ENCODE measurements at regions not wholly inside any gene's neighbourhood (a gene's known extent, or its start where the extent isn't known, plus 50 kb on each side); places are given as distances from the start of the nearest gene placed in this dataset.

DNA sequence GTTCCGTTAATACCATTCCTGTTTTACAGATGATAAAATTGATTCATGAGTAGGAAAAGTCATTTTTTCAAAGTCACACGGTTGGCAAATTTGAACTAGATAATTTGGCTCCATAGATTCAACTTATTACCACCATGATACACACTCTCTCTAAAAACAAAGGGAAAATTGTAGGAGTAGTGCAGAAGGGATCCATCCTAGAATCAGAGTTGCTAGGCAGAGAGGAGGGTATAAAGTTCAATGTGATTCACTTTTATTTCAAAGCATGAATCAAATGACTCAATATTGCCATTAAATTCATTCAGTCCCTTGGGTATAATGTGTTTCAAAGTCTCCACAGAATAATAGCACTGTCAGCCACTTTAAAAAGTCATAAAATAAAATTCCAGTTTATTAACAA is 747.2 kb upstream of the ACO1 start:
- FAIRE-seq (no peak), DNase-seq (ENCODE audit: low spot score in 2 of 2) (no peak)

DNA sequence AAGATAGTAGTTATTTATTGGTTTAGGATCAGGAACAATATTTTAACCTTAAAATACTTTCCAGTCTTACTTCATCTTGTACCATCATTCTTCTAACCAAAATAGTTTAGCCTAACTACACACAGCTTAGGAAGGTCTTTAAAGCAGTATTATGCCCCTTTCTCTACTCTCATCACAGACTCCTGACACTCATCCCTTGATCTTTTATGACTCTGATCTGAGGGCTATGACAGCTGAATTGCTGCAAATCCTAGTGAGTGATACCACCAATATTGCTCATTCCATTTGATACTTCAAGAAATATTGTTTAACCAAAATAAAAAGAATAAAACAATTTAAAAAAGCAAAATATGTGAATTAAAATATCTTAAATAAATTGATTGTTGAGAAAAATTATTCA is 746.6 kb upstream of the ACO1 start:
- FAIRE-seq (no peak), DNase-seq (ENCODE audit: low spot score in 2 of 2) (no peak)

- DNase-seq (ENCODE audit: low spot score in 2 of 2) (no peak), FAIRE-seq (no peak)
These were observed 745.0 kb upstream of the ACO1 start for GRCh38 chr9:31639451-31639850.

DNA sequence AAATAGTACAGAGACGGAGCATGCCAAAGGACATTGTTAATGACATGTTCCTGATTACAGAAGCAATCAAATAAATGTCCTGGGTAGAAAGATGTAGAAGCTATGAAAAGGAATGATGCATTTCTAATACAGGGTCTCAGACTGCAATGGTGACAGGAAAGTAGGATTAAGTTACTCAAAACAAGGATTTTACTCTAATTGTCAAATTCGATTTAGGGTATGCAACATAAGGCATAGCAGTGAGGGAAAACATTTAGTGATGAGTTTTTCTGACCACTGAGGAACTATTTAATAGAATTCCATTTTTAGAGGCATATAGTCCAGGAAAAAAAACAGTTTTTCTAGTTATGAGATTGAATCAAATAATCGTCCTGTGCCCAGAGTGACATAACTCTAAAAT is 715.1 kb upstream of the ACO1 start:
- no peak for FAIRE-seq

GRCh38 chr9:31671011-31671410 is 713.4 kb upstream of the ACO1 start:
- DNase-seq (ENCODE audit: low spot score in 2 of 2) (no peak), FAIRE-seq (no peak)

More for the DNA sequence above, 715.1 kb upstream of the ACO1 start:
- DNase-seq (ENCODE audit: low spot score in 2 of 2) = no peak

DNA sequence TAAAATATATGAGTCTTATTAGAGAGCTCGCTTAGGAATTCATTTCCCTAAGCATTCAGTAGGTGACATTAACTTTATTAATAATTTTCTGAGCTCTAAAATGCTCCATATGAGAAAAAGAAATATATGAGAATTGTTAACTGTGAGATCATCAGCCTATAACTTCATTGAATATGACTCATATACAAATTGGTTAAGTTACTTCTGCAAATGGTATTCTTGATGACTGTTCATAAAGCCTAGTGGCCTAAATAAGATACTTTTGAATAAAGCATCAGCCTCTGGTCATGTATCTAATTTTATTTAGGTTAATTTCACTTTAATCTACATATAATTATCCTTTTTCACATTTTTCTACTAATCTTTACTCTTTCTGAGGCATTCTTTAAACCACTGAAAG is 710.2 kb upstream of the ACO1 start:
- FAIRE-seq = no peak

DNA sequence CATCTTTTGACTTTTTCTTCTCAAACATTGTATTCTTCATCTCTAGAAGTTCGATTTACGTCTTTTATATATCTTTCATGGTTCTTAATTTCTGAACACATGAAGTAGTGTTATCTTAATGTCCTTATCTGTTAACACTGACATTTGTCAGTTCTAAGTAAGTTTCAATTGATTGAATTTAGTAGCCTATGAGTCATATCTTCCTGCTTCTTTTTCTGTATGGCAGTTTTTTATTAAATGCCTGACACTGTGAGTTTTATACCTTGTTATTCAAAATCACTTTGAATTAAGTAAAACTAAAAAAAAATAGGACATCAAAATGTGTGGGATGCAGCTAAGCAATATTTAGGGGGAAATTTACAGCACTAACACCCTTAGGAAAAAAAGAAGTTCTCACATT is 707.0 kb upstream of the ACO1 start:
- FAIRE-seq (no peak), DNase-seq (ENCODE audit: low spot score in 2 of 2) (no peak)

More for the DNA sequence above, 710.2 kb upstream of the ACO1 start:
- no peak for DNase-seq (ENCODE audit: low spot score in 2 of 2)

DNA sequence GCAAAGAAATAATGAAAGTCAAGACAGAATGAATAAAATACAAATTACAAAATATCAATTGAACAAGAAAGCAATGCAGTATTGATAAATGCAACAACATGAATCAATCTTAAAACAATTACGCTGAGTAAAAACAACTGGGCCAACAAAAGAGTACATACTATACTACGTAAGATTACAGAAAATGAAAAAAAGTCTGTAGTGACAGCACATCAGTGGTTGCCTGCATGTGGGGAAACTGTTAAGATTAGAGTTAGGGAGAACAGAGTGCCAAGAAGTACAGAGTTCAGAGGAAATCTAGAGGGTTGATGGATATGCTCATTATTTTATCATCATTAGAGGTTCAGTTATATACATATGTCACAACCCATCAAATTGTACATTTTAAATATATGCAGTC is 706.6 kb upstream of the ACO1 start:
- FAIRE-seq = no peak

DNA sequence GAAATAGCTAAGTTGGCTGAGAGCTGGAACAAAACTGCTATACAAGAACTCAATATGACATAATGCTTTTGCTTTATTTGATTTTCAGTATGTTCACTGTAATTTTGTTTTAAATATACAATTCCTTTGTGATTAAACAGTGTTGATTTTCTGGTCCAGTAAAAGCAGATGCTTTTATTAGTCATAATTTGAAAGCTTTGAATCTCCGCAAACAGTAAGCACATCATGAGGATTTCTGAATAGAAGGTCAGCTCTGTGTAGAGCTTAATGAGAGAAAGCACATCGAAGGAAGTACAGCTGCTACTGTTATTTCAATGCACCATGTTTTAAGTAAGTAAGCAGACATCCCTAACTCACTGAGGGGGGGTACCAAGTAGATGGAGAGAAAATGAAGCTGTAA is 701.3 kb upstream of the ACO1 start:
- no peak for FAIRE-seq

More for the DNA sequence above, 706.6 kb upstream of the ACO1 start:
- no peak for DNase-seq (ENCODE audit: low spot score in 2 of 2)

GRCh38 chr9:31697956-31698355 is 686.5 kb upstream of the ACO1 start:
- FAIRE-seq = no peak
- DNase-seq (ENCODE audit: low spot score in 2 of 2) = no peak

More for the DNA sequence above, 701.3 kb upstream of the ACO1 start:
- DNase-seq (ENCODE audit: low spot score in 2 of 2) = no peak

DNA sequence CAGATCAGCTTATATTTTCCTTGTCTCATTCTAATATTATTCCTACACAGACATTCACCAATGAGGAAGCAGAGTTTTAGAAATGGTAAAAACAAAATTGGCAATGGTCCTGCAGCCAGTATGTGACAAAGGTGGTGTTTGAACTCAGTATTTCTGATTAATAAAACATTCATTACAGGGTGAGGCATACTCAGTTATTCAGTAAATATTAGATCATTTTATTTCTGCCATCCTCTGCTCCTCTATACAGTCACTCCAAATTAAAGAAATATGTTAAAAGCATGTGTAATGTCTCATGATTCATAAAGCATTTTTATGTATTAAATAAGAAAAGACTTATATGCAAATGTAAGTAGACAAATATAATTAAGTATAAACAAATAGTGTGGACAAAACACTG is 684.6 kb upstream of the ACO1 start:
- DNase-seq (ENCODE audit: low spot score in 2 of 2) (no peak), FAIRE-seq (no peak)

GRCh38 chr9:31700252-31701045 is 684.0 kb upstream of the ACO1 start:
- no peak for DNase-seq (ENCODE audit: low spot score in 2 of 2)
- FAIRE-seq = no peak

DNA sequence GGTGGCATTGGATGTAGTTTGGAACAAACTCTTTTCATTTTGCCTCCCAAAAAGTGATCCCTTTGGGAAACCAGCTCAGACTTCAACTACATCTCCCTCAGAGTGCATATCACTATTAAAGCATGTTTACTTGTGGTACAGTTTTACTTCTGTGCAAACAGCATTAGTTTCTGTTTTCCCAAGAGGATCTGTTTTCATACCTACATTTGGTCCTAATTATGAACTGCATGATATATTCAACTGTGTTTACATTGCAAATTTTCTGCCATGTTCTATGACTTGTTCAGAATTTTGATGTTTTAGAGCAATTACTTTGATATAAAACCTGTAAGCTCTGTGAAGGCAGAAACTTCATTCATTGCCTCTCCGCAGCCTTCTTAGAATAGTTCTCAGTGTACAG is 681.5 kb upstream of the ACO1 start:
- DNase-seq (ENCODE audit: low spot score in 2 of 2) (no peak), FAIRE-seq (no peak)

DNA sequence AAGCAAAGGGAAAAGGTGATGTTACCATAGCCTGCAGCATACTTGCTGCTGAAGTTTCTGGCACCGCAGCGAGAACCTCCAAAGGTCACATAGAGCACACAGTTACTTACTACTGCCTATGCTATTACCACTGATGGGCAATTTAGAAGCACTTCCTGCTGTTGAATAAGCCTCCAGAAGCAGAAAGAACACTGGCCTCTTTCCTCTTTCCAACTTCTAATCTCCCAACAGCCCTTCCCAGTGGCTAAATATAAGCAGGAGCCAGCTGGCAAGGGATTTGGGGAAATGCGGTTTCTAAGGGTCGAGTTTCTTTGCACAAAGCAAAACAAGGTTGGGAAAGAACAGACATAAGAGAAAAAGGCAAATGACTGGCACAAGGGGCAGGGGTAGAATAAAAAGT is 669.2 kb upstream of the ACO1 start:
- FAIRE-seq (no peak), DNase-seq (ENCODE audit: low spot score in 2 of 2) (no peak)

DNA sequence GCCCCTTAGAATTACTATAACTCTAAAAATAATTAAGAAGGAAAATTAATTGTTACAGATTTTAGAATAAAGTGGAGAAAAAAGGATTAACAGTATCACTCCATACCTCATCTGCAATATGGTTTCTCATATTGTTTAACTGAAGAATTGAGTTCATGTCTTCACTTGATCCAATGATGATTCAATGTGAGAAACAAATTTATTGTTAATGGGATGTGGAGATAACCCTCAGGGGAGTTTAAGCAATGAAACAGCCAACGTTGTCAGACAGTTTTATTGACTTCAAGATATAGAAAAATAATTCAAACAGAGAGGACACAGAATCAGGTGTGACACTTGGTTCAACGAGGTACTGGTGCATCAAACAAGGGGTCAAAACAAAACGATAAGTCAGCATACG is 665.2 kb upstream of the ACO1 start:
- FAIRE-seq (no peak), DNase-seq (ENCODE audit: low spot score in 2 of 2) (no peak)

DNA sequence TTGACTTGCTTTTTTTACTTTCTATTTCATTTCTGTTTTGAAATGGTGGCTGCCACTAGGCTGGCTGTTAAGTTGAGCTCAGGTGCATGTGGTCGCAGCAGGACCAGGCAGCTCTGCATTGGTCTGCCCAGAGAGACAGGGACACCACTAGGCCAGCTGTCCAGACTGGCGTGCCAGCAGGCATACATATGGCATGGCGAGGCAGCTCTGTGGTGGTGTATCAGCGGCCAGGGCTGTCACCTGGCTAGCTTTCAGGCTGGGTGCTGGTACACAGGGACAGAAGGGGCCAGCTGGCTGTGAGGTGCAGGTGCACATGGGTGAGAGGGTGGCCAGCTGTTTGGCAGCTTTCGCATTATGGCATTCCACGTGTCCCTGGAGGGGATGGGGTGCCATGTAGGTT is 654.0 kb upstream of the ACO1 start:
- no peak for DNase-seq (ENCODE audit: low spot score in 2 of 2)

DNA sequence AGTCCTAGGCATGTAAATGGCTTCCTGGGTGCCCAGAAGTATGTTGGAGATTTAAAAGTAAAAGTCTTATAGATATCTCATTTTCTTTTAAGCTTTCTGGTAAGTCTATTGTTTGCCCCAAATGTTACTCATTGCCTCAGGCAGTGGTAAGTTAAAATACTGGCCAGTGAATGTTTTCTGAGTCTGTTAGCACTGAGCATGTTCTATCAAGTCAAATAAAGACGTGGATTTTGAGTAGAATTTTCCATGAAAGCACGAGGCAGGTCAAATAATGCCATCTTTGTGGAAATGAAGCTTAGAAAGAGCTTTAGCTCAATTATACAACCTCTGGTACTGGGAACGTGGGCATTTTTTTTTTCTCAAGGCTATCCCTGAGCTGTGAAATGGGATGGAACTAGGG is 651.3 kb upstream of the ACO1 start:
- DNase-seq (ENCODE audit: low spot score in 2 of 2) = no peak

More for the DNA sequence above, 654.0 kb upstream of the ACO1 start:
- FAIRE-seq = no peak

DNA sequence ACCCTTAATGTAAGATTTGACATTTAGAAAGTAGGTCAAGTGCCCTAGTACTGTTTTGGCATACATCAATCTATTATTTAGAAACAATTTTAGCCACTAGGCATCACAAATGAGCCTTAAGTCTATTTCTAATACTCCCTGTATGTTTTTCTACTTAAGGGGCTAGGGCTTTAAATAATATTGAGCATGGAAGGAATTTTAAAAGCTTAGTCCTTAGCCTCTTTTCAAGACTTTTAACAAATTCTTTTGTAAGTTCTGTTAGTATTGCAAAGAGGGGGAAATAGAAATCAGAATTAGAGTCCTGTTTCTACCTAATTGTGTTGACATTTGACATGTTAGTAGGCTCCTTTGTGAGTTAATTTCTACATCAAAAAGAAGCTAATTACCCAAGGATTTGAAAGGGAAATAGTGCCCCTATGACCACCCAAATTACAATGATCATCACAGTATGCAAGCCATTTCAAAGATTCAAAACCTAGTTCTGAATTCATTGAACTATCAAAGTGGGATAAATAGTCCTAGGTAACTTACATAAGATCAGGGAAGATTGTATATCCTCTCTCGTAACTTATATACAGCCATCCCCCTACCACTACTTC is 647.8 kb upstream of the ACO1 start:
- DNase-seq (ENCODE audit: low spot score in 2 of 2) = no peak
- FAIRE-seq = no peak

More for the DNA sequence above, 651.3 kb upstream of the ACO1 start:
- no peak for FAIRE-seq

- FAIRE-seq (no peak), DNase-seq (ENCODE audit: low spot score in 2 of 2) (no peak)
These were observed 643.7 kb upstream of the ACO1 start for GRCh38 chr9:31740705-31741104.

DNA sequence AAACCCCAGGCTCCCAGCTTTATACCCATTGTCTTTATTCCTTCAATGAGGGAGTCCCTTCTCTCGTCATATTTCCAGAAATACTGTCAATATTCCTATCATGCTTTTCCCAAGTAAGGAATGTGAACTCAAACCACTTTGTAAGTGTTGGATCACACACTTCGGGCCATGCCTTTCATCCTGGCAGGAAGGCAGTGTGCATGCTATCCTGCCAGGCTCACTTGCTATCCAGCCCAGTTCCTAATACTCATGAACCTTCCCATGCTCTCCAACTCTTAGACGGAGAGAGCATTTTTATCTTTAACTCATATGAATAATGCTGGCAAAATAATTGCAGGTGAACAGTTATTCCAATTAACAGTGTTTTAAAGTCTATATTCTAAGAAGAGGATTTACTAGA is 639.9 kb upstream of the ACO1 start:
- FAIRE-seq = no peak
- no peak for DNase-seq (ENCODE audit: low spot score in 2 of 2)

DNA sequence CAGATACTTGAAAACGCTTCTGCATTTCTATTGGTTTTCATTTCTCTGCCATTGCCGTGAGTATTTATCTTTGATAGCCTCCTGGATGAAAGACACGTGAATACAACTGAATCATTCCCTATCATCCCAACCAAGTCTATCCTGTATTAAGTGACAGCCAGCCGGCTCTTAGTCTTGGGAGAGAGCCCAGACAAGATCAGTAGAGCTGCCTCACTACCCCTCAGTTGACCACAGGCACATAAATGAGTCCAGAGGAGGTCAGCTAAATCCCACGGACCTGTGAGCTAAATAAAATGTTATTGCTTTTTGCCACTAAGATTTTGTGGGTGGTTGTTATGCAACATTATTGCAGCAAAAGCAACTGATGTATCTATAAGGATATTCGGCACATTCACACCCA is 639.0 kb upstream of the ACO1 start:
- DNase-seq (ENCODE audit: low spot score in 2 of 2) (no peak), FAIRE-seq (no peak)

GRCh38 chr9:31745886-31746285 is 638.6 kb upstream of the ACO1 start:
- FAIRE-seq = no peak
- DNase-seq (ENCODE audit: low spot score in 2 of 2) = no peak

Measured in frontal cortex (tissue), 3 donors.